ENCODE measurements at regions not wholly inside any gene's neighbourhood (a gene's known extent, or its start where the extent isn't known, plus 50 kb on each side); places are given as distances from the start of the nearest gene placed in this dataset.

DNA sequence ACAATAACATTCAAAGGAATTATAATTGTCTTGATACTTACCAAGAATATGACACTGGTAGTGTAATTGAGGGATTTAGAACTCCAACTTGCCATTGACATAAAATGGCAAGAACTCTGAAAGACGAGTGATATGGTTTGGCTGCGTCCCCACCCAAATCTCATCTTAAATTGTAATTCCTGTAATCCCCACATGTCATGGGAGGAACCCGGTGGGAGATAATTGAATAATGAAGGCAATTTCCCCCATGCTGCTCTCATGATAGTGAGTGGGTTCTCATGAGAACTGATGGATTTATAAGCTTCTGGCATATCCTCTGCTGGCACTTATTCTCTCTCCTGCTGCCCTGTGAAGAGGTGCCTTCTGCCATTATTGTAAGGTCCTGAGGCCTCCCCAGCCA is 1536.4 kb downstream of the TECRL start:
- TF ChIP-seq, protein P1, sequence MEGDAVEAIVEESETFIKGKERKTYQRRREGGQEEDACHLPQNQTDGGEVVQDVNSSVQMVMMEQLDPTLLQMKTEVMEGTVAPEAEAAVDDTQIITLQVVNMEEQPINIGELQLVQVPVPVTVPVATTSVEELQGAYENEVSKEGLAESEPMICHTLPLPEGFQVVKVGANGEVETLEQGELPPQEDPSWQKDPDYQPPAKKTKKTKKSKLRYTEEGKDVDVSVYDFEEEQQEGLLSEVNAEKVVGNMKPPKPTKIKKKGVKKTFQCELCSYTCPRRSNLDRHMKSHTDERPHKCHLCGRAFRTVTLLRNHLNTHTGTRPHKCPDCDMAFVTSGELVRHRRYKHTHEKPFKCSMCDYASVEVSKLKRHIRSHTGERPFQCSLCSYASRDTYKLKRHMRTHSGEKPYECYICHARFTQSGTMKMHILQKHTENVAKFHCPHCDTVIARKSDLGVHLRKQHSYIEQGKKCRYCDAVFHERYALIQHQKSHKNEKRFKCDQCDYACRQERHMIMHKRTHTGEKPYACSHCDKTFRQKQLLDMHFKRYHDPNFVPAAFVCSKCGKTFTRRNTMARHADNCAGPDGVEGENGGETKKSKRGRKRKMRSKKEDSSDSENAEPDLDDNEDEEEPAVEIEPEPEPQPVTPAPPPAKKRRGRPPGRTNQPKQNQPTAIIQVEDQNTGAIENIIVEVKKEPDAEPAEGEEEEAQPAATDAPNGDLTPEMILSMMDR (IDR thresholded peaks at IDR 0.05; ENCODE audit: control insufficient read depth, extremely low read depth, insufficient read depth): no peak
- no peak overlapping the region for H3K4me3 ChIP-seq (ENCODE audit: low read depth, low read length)
- no peak for DNase-seq (ENCODE audit: low read depth)

DNA sequence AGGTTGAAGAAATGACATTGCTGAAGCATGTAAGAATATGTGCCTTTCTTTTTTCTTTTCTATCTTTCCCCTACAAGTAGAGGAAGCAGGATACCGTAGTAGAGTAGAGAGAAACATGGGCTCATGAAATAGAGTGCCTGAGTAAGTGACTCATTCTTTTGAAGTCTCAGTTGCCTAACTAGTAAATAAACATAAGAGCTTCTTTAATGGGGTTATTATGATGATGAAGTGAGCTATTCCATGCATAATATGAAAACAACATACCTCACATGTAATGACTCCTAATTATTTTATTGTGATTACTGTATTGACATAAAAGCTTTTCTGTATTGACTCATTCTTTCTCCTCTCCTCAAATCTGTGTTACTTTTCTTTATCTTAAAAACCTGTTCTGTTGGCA is 1538.2 kb downstream of the TECRL start:
- TF ChIP-seq, protein P1 (IDR thresholded peaks at IDR 0.05; ENCODE audit: control insufficient read depth, extremely low read depth, insufficient read depth): no peak
- H3K4me3 ChIP-seq (ENCODE audit: low read depth, low read length): no peak overlapping the region
- DNase-seq (ENCODE audit: low read depth): no peak

DNA sequence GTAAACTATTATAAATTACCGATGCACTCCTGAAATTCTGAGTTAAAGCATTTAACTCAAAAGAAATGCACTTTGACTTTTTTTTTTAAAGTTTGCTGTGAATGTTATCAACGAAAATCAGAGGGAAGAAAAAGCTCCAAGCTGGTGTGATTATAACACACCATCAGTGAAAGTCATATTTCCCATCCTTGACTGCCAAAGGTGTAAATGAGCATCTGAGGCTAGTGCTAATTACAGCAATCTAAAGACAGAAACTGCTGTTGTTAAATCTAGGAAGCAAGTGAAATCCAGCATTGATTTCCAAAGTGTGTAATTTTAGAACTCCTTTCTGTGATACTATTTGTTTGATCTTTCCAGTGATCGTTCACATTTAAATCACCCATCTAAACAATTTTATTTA is 1538.8 kb downstream of the TECRL start:
- TF ChIP-seq, protein P1 (IDR thresholded peaks at IDR 0.05; ENCODE audit: control insufficient read depth, extremely low read depth, insufficient read depth): no peak
- H3K4me3 ChIP-seq (ENCODE audit: low read depth, low read length): no peak overlapping the region
- no peak for DNase-seq (ENCODE audit: low read depth)

DNA sequence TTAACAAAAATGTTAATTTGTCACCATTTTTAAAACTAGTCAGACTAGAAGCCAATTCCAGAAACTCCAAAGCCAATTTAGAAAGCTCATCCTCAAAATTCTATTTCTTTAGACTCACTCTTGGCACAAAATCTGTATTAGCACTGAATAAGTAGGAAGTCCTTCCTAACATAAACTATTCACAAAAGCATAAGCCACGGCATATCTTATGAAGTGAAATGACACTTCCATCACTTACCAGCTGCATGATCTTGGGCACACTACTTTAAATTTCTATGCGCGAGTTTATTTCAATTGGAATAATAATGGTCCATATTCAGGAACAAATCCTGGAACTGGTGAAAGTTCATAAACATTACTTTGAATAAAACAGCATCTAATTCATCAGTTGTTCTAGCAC is 1544.0 kb downstream of the TECRL start:
- no peak overlapping the region for H3K4me3 ChIP-seq (ENCODE audit: low read depth, low read length)
- no peak for DNase-seq (ENCODE audit: low read depth)
- TF ChIP-seq, protein P1 (IDR thresholded peaks at IDR 0.05; ENCODE audit: control insufficient read depth, extremely low read depth, insufficient read depth): no peak

DNA sequence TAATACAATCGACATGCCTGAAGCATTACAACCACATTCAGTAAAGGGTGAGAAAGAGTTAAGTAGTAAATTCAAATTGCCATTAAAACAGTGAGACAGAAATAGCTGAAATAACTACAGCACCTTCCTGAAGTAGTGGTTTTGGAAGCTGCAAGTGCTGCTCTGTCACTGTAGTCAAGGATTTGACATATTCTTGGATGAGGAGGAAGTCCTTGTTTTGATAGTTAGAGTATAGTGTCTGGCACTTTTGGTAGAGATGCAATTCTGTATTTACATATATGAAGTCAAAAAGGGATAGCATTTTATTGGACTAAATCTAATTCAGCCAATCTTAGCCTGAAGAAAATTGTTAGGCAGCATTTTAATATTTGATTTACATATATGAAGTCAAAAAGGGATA is 1559.6 kb downstream of the TECRL start:
- DNase-seq (ENCODE audit: low read depth): no peak
- TF ChIP-seq, protein P1 (IDR thresholded peaks at IDR 0.05; ENCODE audit: control insufficient read depth, extremely low read depth, insufficient read depth): no peak
- H3K4me3 ChIP-seq (ENCODE audit: low read depth, low read length): no peak overlapping the region

DNA sequence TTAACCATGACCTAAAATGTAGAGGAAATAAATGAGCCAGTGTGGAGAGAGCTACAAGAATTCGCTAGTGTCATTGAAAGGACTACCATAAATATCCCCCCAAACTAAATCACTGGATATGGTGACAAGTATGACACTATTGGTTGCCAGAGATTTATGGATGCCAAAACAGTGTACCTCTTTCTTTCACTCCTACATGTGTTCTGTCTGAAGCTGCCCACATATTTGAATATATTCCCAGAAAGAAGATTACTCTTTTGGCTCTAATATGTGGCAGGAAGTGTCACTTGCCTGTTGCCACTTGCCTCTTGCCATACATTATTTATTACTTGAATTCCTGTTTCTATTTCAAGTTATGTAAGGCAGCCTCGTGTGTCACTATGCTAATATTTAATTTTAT is 1573.6 kb downstream of the TECRL start:
- no peak overlapping the region for H3K4me3 ChIP-seq (ENCODE audit: low read depth, low read length)
- DNase-seq (ENCODE audit: low read depth): no peak
- TF ChIP-seq, protein P1 (IDR thresholded peaks at IDR 0.05; ENCODE audit: control insufficient read depth, extremely low read depth, insufficient read depth): no peak

DNA sequence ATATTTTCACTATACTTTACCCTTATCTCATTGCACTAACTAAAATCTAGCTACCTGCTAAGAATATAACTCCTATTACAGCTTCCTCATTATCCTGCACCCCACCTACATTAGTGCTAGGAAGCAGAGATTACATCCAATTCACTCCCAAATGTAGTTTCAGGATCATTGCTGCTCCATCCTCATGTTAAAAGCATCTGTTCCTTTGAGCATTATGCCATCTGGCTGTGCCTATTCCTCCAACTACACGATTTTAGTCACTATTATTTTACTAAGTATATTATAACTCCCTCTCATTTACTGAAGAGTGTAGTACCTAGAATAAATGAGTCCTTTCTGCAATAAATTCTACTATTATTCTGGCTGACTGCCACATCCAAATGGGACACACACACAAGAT is 1586.9 kb downstream of the TECRL start:
- H3K4me3 ChIP-seq (ENCODE audit: low read depth, low read length): no peak overlapping the region
- TF ChIP-seq, protein P1 (IDR thresholded peaks at IDR 0.05; ENCODE audit: control insufficient read depth, extremely low read depth, insufficient read depth): no peak
- DNase-seq (ENCODE audit: low read depth): no peak
